IMR-90 (cell line): ENCODE measurements at regions not wholly inside any gene's neighbourhood (a gene's known extent, or its start where the extent isn't known, plus 50 kb on each side); places are given as distances from the start of the nearest gene placed in this dataset.
"Not testable (repeated sequence)": the region's sequence is repeated elsewhere in the genome, so short reads cannot be mapped to it uniquely, and the experiment has no call there.

Source experiments
- ATAC-seq: fragments of 200-7000 bp; cut with Tn5 transposase; 2 replicates; pipeline ENCODE4 v1.9.1; 2020; ENCODE audit warnings: low read depth, mild to moderate bottlenecking, moderate library complexity
- BruUV-seq: library from RNA; stranded (reverse); fragments of 400-500 nt; replicated peaks from 2 replicates; lab custom pipeline; 2021; lab: Mats Ljungman, UMichigan
- CTCF ChIA-PET: fragments of 300-600 bp; formaldehyde crosslinking; extraction: SDS; loops from one replicate; lab custom pipeline; 2021; ENCODE audit warnings: antibody characterized with exemption; lab: Yijun Ruan, JAX
- POLR2A ChIA-PET: fragments of 300-600 bp; sonication (Branson Sonifier 250); formaldehyde crosslinking; loops from one replicate; lab custom pipeline; 2022; ENCODE audit warnings: antibody characterized with exemption; ENCODE audit not compliant: unreplicated experiment; lab: Charles Lee
- DNase-seq: peaks from one replicate; pipeline ENCODE4 v3.0.0; 2013
- H2AFZ ChIP-seq: replicated peaks from 2 replicates; pipeline ENCODE3; 2013; ENCODE audit warnings: low read length, mild to moderate bottlenecking; ENCODE audit not compliant: poor library complexity
- H2AK5ac ChIP-seq: 2 replicates; pipeline ENCODE4 v1.6.1; 2013; ENCODE audit warnings: low read depth, low read length, inconsistent platforms
- H2AK9ac ChIP-seq: replicated peaks from 2 replicates; pipeline ENCODE3; 2013; ENCODE audit warnings: mild to moderate bottlenecking, low read depth, low read length, moderate library complexity; ENCODE audit not compliant: poor library complexity
- H2BK120ac ChIP-seq: 2 replicates; pipeline ENCODE4 v1.6.1; 2013; ENCODE audit warnings: low read depth, low read length, inconsistent platforms
- H2BK15ac ChIP-seq: 3 replicates; pipeline ENCODE4 v1.6.1; 2013; ENCODE audit warnings: low read depth, low read length, inconsistent platforms
- H2BK20ac ChIP-seq: 2 replicates; pipeline ENCODE4 v1.6.1; 2013; ENCODE audit warnings: low read depth, mild to moderate bottlenecking, inconsistent platforms, low read length, moderate library complexity
- H2BK5ac ChIP-seq: 2 replicates; pipeline ENCODE4 v1.6.1; 2013; ENCODE audit warnings: mild to moderate bottlenecking, low read depth, low read length, inconsistent platforms; ENCODE audit not compliant: poor library complexity, severe bottlenecking
- H3K14ac ChIP-seq: replicated peaks from 2 replicates; pipeline ENCODE4 v1.6.1; 2013; ENCODE audit warnings: low read depth, low read length, inconsistent platforms
- H3K18ac ChIP-seq: 2 replicates; pipeline ENCODE4 v1.6.1; 2013; ENCODE audit warnings: low read depth, low read length, control low read depth
- H3K23ac ChIP-seq: 2 replicates; pipeline ENCODE4 v1.6.1; 2013; ENCODE audit warnings: low read depth, low read length, inconsistent platforms
- H3K27ac ChIP-seq: 2 replicates; pipeline ENCODE4 v1.5.1; 2013; ENCODE audit warnings: mild to moderate bottlenecking, control low read depth, low read length; ENCODE audit not compliant: insufficient read depth
- H3K27me3 ChIP-seq: 2 replicates; pipeline ENCODE4 v1.6.1; 2013; ENCODE audit warnings: low read length; ENCODE audit not compliant: control insufficient read depth, insufficient read depth
- H3K36me3 ChIP-seq: 2 replicates; pipeline ENCODE4 v1.6.1; 2013; ENCODE audit warnings: low read length, mixed read lengths; ENCODE audit not compliant: control insufficient read depth, insufficient read depth
- H3K4ac ChIP-seq: 2 replicates; pipeline ENCODE4 v1.6.1; 2013; ENCODE audit warnings: low read depth, low read length, inconsistent platforms
- H3K4me1 ChIP-seq: 2 replicates; pipeline ENCODE4 v1.6.1; 2013; ENCODE audit warnings: low read length, mixed read lengths; ENCODE audit not compliant: control insufficient read depth, insufficient read depth
- H3K4me2 ChIP-seq: 2 replicates; pipeline ENCODE4 v1.6.1; 2013; ENCODE audit warnings: low read depth, mild to moderate bottlenecking, control low read depth, low read length, moderate library complexity
- H3K4me3 ChIP-seq: 2 replicates; pipeline ENCODE4 v1.5.1; 2013; ENCODE audit warnings: low read depth, mild to moderate bottlenecking, control low read depth, low read length, moderate library complexity; ENCODE audit not compliant: insufficient read depth
- H3K56ac ChIP-seq: 2 replicates; pipeline ENCODE4 v1.6.1; 2013; ENCODE audit warnings: low read length, inconsistent platforms; ENCODE audit not compliant: insufficient read depth; ENCODE audit errors: extremely low read depth
- H3K79me1 ChIP-seq, 2 experiments: 2 replicates each; pipeline ENCODE4 v1.6.1; 2013; ENCODE audit warnings: low read length in 2 of 2, inconsistent platforms in 1 of 2, low read depth in 1 of 2
- H3K9ac ChIP-seq: 2 replicates; pipeline ENCODE4 v1.6.1; 2013; ENCODE audit warnings: low read depth, low read length, control low read depth
- H3K9me1 ChIP-seq: 2 replicates; pipeline ENCODE4 v1.6.1; 2013; ENCODE audit warnings: low read length, inconsistent platforms; ENCODE audit not compliant: insufficient read depth
- H3K9me3 ChIP-seq: 2 replicates; pipeline ENCODE4 v1.6.1; 2013; ENCODE audit warnings: low read length; ENCODE audit not compliant: control insufficient read depth, insufficient read depth
- H4K20me1 ChIP-seq: 2 replicates; pipeline ENCODE4 v1.6.1; 2013; ENCODE audit warnings: low read length, inconsistent platforms; ENCODE audit not compliant: insufficient read depth
- H4K5ac ChIP-seq: 2 replicates; pipeline ENCODE4 v1.6.1; 2013; ENCODE audit warnings: mild to moderate bottlenecking, low read depth, low read length, control low read depth
- H4K8ac ChIP-seq, 2 experiments: 2 replicates each; pipeline ENCODE4 v1.6.1; 2013; ENCODE audit warnings: low read depth in 2 of 2, low read length in 2 of 2, control low read depth in 1 of 2, inconsistent platforms in 1 of 2
- H4K91ac ChIP-seq: 2 replicates; pipeline ENCODE4 v1.6.1; 2013; ENCODE audit warnings: low read depth, low read length, inconsistent platforms; ENCODE audit not compliant: insufficient read depth
- BHLHE40 ChIP-seq: fragments of 150-350 bp; IDR thresholded peaks from 2 replicates; pipeline ENCODE4 v1.6.1; 2016; ENCODE audit warnings: mild to moderate bottlenecking, low read depth, low read length
- CHD1 ChIP-seq: IDR thresholded peaks from 2 replicates; pipeline ENCODE4 v1.6.1; 2012; ENCODE audit warnings: low read depth, low read length, improper control_type of control experiment
- FOS ChIP-seq: fragments of 150-350 bp; IDR thresholded peaks from 2 replicates; pipeline ENCODE4 v1.6.1; 2016; ENCODE audit warnings: low read depth, low read length
- MAZ ChIP-seq: IDR thresholded peaks from 2 replicates; pipeline ENCODE4 v1.6.1; 2012; ENCODE audit warnings: low read depth, mild to moderate bottlenecking, low read length, improper control_type of control experiment, moderate library complexity, borderline replicate concordance
- NFE2L2 ChIP-seq: fragments of 150-350 bp; IDR thresholded peaks from 2 replicates; pipeline ENCODE4 v1.6.1; 2016; ENCODE audit warnings: low read depth, mild to moderate bottlenecking, low read length
- POLR2A ChIP-seq: IDR thresholded peaks from 2 replicates; pipeline ENCODE4 v1.6.1; 2012; ENCODE audit warnings: mild to moderate bottlenecking, low read depth, low read length
- WGBS, 2 experiments: methylation state at CpG; one replicate each; pipeline versions ENCODE4 v1.1.5 to v1.1.7; 2013; ENCODE audit warnings: missing lambda C conversion rate in 2 of 2; ENCODE audit not compliant: insufficient read length in 1 of 2; ENCODE audit errors: extremely low coverage in 2 of 2; 5-methylcytosine and 5-hydroxymethylcytosine counted together
- dilution Hi-C: fragments of 300-500 bp; cut with HindIII; formaldehyde crosslinking; loops from one replicate; pipeline ENCODE4 v1.14.3; 2018; ENCODE audit warnings: low sequenced_read_pairs; ENCODE audit not compliant: unreplicated experiment
- in situ Hi-C: fragments of 300-500 bp; cut with MboI; formaldehyde crosslinking; loops from 3 replicates; pipeline ENCODE4 v1.14.3; 2019; ENCODE audit warnings: low sequenced_read_pairs, inconsistent platforms, mixed read lengths
- intact Hi-C: fragments of 100-400 bp; cut with micrococcal nuclease; formaldehyde crosslinking; loops from 2 replicates; pipeline ENCODE4 v1.10.0; 2022

DNA sequence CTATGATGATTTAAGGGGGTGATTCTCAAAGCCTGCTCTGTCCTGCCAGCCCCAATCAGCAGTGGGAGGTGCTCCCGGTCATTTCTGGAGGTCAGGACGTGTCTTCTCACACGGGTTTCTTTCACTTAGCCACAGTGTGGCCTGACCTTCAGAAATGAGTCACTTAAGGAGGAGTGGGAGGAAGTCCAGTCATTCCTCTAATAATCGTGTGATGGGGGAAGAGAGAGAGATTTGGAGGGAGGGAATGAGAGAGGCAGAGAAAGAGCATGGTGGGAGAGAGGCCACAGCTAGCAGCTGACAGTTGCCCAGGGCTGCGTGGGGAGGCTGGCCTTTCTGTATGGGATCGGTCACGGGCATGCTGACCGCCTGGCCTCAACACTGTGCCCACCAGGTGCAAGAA lies 142.6 kb upstream of the ZNF469 start:
- H3K14ac ChIP-seq = peak overlapping the region; percentile 47
- peak; percentile 19 for ATAC-seq
- peak overlapping the region; percentile 40; the same call in 1 of the 2 replicates for H4K5ac ChIP-seq
- H4K91ac ChIP-seq = peak overlapping the region; percentile 95
- peak overlapping the region; percentile 33; the same call in 1 of the 2 replicates for H3K18ac ChIP-seq
- H4K20me1 ChIP-seq, H3K4me3 ChIP-seq, dilution Hi-C loops, H3K27me3 ChIP-seq, CTCF ChIA-PET, H3K36me3 ChIP-seq, H3K9ac ChIP-seq, H3K9me3 ChIP-seq, H3K56ac ChIP-seq, H2AK9ac ChIP-seq, POLR2A ChIA-PET, BruUV-seq, H3K4me2 ChIP-seq, H2AFZ ChIP-seq: not testable (repeated sequence)
- DNase-seq = peak; percentile 97
- H3K4ac ChIP-seq = peak overlapping the region; percentile 78
- H3K79me1 ChIP-seq = peaks cover 11 to 33% of the 10 kb centered on the region in 2 experiments
- intact Hi-C loops (loop anchor here (5.0 to 10.0 kb wide), 3 partner anchors 65 to 145 kb away; partner anchors contain the start of gene ZNF469), in situ Hi-C loops (loop anchor here (10.0 kb wide), 1 partner anchor 65 kb away; no protein-coding TSS in a partner anchor)
- peaks cover 43% of the 10 kb centered on the region for H3K4me1 ChIP-seq
- H3K23ac ChIP-seq = peak overlapping the region; percentile 44; the same call in 1 of the 2 replicates
- H2BK15ac ChIP-seq = peak overlapping the region; percentile 69; the same call in 2 of the 3 replicates
- H3K9me1 ChIP-seq = peaks cover 24% of the 10 kb centered on the region
- peak overlapping the region; percentile 99 for H2BK120ac ChIP-seq
- TF ChIP-seq FOS = peak; percentile 90
- TF ChIP-seq BHLHE40 = peak; percentile 47; the same call in 1 of the 2 replicates
- TF ChIP-seq MAZ = peak; percentile 41
- TF ChIP-seq CHD1 = 0 out of 2 replicates have a peak, but pooled peaks have one; percentile 44
- TF ChIP-seq NFE2L2 = peak; percentile 40; the same call in 1 of the 2 replicates
- TF ChIP-seq POLR2A = peak; percentile 57
- H3K27ac ChIP-seq = peak overlapping the region; percentile 80
- peak overlapping the region; percentile 94 for H2BK5ac ChIP-seq
- WGBS, 2 experiments = no CpG with 5 or more reads among the region's 8 CpGs
- H2BK20ac ChIP-seq = peak overlapping the region; percentile 82
- H2AK5ac ChIP-seq = peak overlapping the region; percentile 99
- H4K8ac ChIP-seq = peak overlapping the region; percentile 6 to 98; a peak in 3 of 4 replicates

DNA sequence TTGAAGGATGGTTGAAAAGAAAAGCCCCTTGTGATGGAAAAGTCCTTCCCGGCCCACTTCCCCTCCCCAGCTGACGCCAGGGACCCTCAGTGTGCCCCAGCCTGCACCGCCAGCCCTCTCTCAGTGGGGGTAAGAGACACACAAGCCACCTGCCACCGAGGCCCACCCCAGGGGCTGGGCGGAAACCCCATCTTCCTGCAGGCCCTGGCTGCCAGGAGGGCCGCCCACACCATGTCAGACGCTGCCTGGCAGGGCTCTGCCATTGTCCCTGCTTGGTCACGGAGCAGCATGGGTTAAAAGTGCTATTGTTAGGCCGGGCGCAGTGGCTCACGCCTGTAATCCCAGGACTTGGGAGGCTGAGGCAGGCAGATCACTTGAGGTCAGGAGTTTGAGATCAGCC lies 142.0 kb upstream of the ZNF469 start:
- Histone ChIP-seq H3K14ac (peak overlapping the region; percentile 47), H3K27ac (peak overlapping the region; percentile 80), H2AK5ac (peak overlapping the region; percentile 99), H4K5ac (peak overlapping the region; percentile 40), H3K18ac (peak overlapping the region; percentile 27; the same call in 1 of the 2 replicates), H4K8ac (peak overlapping the region; percentile 6 to 98), H3K4ac (peak overlapping the region; percentile 78), H2BK15ac (peak overlapping the region; percentile 69; the same call in 2 of the 3 replicates), H2BK120ac (peak overlapping the region; percentile 99), H3K79me1 (peaks cover 5 to 29% of the 10 kb centered on the region in 2 experiments), H3K9me1 (peaks cover 24% of the 10 kb centered on the region), H2BK5ac (peak overlapping the region; percentile 94), H3K23ac (peak overlapping the region; percentile 44; the same call in 1 of the 2 replicates), H4K91ac (peak overlapping the region; percentile 95), H2BK20ac (peak overlapping the region; percentile 82; the same call in 1 of the 2 replicates), H3K4me1 (peaks cover 40% of the 10 kb centered on the region)
- H3K9ac ChIP-seq, H3K56ac ChIP-seq, CTCF ChIA-PET, dilution Hi-C loops, H3K4me2 ChIP-seq, H3K27me3 ChIP-seq, POLR2A ChIA-PET, ATAC-seq, H3K9me3 ChIP-seq, H3K4me3 ChIP-seq, H2AK9ac ChIP-seq, H3K36me3 ChIP-seq, H2AFZ ChIP-seq, DNase-seq, H4K20me1 ChIP-seq, BruUV-seq: not testable (repeated sequence)
- 100% methylated on average over 1 of the region's 11 CpGs; no CpG with 5 or more reads in 1 of the 2 experiments for WGBS, 2 experiments
- intact Hi-C loops = loop anchor here (5.0 to 10.0 kb wide), 3 partner anchors 64 to 144 kb away; partner anchors contain the start of gene ZNF469
- in situ Hi-C loops = loop anchor here (10.0 kb wide), 1 partner anchor 64 kb away; no protein-coding TSS in a partner anchor
